ENCODE measurements at regions not wholly inside any gene's neighbourhood (a gene's known extent, or its start where the extent isn't known, plus 50 kb on each side); places are given as distances from the start of the nearest gene placed in this dataset.
"Not testable (repeated sequence)": the region's sequence is repeated elsewhere in the genome, so short reads cannot be mapped to it uniquely, and the experiment has no call there.

DNA sequence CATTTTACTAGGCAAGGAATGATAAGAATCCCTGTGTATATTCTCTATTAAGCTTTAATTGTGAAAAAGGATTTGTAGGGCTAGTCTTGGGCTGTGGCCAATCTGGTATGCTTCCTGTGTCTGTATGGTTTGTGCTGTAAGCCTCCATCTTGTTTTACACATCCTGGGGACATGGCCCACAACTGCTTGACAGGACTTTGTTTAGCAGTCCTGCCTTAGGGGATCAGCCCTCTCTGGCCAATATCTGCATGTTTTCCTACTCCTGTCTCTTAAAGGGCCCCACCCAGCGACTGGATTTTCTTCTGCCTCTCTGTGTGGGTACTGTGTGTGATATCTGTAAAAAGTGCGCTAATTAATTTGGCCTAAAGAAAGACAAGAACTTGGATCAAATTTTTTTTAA lies 813.2 kb downstream of the PLA2G4A start:
- no peak for DNase-seq

DNA sequence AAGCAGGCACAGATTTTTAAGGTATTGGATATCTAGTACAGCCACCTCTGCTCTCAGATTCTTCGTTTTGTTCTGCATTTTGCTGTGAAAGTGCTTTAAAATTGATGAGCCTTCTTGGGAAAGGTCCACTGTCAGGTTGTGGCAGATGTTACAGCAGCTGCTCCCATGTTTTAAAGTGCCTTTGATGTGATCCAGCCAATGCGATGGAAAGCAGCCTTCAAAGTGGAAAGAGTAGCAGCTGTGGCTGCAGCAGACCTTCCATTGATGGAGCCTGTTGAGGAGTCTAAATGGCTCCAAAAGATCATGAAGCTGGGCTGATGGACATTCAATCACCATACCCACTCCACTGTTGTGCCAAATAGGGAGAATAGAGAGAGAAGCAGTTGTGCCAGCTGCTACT lies 816.9 kb downstream of the PLA2G4A start:
- no peak for DNase-seq

DNA sequence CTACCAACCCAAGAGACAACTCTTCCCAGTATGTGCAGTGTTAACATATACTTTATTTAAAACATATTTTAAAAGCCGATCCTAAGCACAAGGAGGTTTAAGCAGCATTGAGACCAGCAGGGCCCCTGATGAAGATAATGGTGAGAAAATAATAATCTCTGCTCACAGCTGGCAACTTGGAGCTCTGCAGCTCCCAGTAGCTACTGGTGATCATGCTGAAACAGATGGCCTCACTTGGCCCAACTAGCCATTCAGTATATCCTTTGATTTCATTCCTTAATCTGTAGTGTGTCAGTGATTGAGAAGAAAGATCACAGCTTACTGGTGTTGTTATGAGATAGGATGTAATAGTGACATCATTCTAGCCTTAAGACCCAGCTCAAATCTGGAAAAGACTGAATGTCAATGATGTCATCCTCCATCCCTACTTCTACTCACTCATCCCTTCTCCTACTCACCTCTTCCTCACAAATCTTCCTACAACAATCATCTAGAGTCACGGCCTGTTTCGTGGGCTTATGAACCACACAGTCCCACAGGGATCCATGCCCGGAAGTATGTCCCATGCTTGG lies 817.9 kb downstream of the PLA2G4A start:
- DNase-seq, result no peak

DNA sequence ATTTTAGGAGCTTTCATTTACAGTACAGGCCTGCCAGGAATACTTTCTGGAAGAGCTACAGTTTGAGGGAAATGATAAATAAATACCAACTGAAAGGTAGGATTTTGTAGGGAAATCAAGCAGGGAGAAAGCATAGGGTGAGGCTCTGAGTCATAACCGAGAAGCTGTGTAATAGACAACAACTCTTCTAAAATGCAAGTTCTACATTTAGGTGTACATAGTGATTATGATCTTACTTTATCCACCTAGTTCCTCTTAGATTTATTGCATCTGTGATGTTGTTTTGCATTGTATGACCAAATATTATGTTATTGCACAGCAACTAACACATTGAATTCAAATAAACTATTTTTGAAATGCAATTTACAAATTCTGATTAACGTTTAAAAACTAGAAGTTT lies 819.3 kb downstream of the PLA2G4A start:
- DNase-seq, result no peak

DNA sequence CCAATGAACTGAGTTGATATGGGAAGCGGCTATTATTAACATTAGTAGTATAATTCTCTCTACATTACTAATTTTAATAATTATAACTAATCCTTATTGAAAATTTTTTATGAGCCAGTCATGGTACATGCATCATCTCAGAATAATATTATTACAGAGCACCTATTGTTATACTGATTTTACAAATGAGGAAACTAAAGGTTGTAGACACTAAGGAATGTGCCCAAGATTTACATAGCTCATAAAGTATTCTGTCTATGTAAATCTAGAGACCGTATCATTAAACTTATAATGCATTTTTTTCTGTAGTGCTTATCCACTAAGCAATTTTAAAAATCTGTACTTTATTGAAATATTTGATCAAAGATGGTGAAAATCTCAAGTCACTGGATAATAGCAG lies 825.9 kb downstream of the PLA2G4A start:
- no peak for DNase-seq

DNA sequence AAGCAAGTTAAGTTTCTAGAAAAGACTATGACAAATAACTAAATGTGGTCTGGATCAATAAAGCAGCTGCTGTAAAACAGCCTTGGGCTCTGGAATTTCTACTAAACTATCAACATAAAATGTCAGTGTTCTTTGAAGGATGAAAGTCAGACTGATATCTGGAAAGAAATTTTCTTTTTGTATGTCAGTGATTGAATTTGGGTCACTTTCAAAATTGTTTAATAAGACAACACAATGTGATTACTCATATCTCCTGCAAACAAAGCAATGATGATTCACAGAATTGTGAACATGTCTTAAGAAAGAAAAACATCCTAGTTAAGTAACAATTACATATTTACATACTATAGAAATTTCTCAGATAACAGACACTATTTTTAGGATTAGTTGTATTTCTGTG lies 826.4 kb downstream of the PLA2G4A start:
- no peak for DNase-seq

DNA sequence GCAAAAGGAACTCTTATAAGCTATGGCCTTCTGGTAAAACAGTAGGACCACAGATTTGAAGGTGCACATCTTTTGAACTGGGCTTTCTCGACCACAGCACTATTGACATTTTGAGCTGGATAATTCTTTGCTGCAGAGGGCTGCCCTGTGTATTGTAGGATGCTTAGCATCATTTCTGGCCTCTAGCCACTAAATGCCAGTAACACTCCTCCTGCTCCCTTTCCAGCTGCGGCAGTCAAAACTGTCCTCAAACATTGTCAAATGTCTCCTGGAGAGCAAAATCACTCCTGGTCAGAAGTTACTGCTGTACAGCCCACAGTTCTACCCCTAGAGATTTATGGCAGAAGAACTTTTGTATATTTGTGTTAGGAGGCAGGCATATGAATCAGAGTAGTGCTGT lies 836.7 kb downstream of the PLA2G4A start:
- no peak for DNase-seq

DNA sequence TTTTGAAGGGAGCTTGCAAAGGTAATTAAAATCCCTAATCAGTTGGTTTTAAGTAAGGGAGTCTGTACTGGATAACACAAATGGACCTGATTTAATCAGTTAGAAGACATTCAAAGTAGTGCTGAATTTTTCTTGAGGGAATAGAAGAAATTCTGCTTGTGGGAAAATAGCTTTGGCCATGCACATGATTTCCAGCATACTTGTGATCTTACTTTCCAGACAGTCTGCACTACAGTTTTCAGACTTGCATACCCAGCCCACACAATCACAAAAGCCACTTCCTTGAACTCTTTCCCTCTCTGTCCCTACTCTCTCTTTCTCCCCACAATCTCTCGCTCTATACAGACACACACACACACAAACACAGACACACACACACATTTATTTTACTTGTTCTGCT lies 852.1 kb downstream of the PLA2G4A start:
- no peak for DNase-seq

DNA sequence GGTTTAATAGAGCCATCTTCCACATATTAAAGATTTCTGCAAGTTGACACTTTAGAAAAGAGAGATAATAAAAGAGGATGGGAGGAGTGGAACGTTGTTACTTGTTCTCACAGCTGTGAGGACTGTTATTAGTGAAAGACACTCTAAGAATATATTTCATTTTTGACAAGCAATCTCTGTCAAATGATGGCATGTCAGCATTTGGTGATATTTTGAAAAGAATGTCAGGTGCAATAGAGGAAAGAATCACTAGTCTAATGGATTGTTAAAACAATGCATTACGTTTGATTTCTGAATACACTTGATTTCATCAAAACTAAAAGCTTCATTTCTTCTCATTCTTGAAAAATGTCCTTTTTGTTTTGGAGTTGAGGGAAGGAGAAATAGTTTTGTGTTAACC lies 853.4 kb downstream of the PLA2G4A start:
- no peak for DNase-seq

DNA sequence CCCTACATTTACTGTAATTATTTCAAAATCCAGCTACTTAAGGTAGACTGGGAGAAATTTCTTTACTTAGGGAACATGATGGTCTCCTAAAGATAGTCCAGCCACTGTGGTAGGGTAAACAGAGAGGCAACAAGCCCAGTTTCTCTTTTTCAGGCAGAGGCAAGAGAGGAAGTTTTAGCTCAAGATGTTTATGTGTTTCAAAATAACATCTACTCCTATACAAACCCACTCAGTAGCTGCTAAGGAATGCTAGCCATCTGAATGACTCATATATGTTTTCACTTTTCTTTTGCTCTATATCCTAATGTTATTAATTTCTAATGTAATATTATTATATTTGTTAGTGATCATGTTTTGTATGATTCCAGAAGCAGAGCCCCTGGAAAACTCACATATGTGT lies 856.6 kb downstream of the PLA2G4A start:
- DNase-seq, result no peak

DNA sequence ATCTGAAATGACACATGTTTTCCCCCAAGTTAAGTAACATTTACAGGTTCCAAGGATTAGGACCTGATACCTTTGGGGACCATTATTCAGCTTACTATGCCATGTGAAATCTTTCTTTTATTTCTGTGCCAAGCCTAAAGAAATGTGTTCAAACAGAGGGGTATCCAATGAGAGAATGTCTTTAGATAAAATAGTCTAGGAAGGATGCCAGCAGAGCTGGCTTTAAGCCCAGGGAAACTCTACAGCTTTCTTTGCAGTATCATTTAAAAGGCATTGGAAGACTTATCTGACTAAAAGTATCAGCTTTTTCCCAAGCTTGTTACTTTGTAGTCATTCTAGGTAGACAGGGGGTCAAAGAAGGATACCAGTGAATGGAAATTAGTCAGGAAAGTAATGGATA lies 860.4 kb downstream of the PLA2G4A start:
- DNase-seq, result no peak

DNA sequence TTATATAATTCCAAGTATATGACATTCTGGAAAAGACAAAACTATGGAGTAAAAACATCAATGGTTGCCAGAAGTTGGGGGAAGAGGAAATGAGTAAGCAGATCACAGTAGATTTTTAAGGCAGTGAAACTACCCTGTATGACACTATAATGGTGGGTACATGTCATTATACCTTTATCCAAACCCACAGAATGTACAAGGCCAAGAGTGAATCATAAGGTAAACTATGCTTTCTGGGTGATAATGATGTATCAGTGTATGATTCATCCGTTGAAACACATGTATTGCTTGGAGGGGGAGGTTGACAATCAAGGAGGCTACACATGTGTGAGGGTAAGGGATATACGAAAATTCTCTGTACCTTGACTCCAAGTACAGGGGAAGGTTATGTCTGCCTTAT lies 862.7 kb downstream of the PLA2G4A start:
- DNase-seq, result peak; percentile 14

DNA sequence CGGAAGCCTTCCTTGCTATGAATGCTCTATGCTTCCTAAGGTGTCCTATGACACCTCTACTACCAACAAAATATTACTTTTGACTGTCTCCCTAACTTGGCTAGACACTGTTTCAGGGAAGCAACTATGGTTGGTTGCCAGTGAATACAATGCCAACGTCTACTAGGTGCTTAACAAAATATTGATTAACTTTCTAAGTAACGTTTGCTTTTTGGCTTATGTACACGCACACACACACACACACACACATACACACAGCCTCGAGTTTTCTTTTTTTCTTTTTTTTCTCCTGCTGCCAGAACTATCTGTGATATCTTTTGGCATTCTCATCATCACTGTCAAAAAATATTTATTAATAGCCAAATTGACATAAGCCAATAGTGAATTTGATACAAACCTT lies 864.0 kb downstream of the PLA2G4A start:
- DNase-seq, result no peak

DNA sequence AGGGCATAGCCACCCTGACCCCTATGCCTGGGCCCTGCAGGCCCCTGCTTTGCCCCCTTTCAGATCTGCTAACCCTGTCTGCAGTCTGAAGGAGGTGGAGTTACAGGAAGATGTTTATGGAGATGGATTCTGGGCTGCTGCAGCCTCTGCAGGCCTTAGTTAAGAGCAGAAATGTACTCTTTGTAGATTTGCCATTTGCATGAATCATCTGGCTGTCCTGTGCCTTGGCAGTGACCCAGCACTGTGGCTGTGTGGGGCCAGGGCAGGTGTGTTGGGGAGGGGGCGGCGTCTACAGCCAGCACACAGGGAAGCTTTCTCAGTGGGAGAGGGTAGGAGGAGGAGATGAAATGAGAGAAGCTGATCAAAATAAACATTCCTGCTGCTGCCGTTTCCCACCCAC lies 867.3 kb downstream of the PLA2G4A start:
- no peak for DNase-seq

DNA sequence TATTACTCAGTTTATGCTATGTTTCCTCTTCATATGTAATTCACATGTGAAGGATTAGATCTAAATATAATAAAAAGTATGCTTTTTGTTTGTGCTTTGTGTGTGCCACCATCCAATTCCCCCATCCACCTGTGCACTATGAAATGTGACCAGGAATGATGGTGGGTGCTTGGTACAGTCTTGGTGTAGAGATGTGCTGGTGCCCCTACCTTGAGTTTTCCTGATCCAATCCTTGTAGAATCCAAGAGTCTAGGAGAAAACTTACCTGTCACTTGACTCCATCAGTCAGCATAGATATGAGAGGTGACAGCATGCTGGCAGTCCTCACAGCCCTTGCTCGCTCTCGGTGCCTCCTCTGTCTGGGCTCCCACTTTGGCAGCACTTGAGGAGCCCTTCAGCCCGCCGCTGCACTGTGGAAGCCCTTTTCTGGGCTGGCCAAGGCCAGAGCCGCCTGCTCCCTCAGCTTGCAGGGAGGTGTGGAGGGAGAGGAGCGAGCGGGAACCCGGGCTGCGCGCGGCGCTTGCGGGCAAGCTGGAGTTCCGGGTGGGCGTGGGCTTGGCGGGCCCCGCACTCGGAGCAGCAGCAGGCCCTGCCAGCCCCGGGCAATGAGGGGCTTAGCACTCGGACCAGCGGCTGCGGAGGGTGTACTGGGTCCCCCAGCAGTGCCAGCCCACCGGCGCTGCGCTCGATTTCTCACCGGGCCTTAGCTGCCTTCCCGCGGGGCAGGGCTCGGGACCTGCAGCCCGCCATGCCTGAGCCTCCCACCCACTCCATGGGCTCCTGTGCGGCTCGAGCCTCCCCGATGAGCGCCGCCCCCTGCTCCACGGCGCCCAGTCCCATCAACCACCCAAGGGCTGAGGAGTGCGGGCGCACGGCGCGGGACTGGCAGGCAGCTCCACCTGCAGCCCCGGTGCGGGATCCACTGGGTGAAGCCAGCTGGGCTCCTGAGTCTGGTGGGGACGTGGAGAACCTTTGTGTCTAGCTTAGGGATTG lies 874.7 kb downstream of the PLA2G4A start:
- not testable (repeated sequence) for DNase-seq

DNA sequence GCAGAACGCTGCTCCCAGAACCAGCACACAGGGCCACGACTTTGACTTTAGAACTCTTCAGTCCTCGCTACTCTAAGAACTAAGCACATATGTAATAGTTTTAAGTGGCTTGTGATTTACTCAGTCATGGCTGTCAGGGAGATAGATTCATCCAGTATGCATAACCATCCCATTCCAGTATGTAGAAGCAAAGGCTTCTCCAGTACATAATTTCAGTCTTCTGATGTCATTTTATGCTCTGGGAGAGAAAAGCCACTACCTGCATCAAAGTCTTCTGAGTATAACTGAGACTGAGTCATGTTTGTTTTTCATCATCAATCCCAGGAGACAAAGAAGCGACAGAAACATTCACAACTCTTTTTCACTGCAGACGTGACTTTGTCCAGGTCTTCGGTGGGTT lies 885.7 kb downstream of the PLA2G4A start:
- DNase-seq, result no peak

DNA sequence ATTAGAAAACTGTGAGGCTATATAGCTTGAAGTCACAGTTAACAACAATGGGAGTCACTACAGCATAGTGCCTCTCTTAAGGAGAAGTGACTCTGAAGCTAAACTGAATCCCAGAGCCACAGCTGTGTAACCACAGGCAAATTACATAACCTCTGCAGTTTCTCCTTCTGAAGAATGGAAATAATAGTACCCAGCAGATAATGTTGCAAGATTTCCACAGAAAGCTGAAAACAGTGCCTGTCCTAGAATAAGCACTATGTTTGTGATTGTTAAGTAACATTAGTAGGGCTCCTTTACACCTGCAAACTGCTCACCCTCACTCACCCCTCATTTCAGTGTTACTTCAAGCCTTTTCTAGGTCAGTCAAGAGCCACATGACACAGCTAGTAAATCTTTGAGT lies 886.7 kb downstream of the PLA2G4A start:
- peak; percentile 95 for DNase-seq

DNA sequence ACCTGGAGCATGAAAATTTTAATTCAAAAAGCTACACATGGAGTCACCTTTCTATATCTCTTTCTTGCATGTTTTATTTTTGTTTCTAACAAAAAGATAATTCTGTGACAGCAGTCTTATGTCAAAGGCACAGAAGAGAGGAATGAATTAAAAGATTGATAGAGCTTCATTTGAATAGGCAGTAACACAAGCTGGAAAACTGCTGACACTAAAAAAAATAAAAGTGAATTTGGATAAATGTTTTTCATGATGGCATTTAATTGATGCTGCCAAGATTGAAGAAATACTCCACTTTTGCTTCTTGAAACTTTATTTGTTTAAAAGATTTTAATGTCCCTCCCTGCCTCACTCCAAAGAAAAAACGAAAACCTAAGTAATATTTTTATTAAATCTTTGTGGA lies 887.4 kb downstream of the PLA2G4A start:
- no peak for DNase-seq

DNA sequence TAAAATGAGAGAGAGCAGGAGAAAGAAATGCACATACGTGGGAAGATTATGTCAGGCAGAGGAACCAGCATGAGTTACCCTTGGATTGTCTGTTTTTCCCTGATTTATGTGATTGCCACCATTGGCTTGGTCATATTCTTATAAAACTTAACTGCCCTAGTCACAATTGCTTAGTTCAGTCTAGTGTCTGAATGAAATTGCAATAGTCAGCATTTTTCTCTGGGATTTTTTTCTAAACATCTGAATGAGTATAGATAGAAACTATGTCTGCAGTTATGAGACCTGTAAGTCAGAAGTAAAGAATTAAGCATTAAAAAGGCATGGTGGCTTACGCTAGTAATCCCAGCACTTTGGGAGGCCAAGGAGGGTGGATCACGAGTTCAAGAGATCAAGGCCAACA lies 889.8 kb downstream of the PLA2G4A start:
- DNase-seq, result no peak

DNA sequence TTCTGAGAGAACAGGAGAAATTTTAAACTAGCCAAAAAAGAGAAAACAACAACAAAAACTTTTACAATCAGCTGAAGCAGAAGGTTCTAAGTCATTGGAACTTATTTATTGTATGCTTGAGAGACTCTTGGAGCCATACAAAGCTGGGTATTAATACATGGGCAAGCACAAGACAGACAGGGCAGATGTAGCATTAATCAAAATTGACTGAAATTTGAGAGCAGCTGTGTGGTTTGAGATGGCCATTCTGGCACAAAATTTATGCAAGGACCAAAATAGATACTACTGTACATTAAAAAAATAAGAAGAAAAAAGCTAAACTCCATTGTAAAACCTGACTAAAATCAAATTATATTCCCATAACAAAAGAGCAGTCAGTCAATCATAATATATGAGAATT lies 892.5 kb downstream of the PLA2G4A start:
- DNase-seq, result no peak

DNA sequence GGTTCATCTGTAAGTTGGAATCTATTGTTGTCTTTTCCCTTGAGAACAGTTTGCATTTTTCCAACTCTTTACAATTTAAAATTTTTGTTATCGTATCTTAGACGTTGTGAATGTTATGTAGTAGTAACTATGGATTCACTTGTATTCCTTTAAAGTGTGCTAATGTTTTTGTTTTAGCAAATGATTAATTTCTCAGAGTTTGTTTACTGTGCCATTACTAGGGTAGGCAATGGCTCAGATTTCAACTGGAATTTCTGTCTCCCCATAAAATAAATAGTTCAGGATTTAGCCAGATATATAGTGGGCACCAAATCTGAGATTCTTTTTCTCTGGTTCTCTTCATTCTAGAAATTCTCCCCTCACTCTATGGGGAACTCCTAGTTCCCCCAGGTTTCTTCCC lies 896.5 kb downstream of the PLA2G4A start:
- no peak for DNase-seq

DNA sequence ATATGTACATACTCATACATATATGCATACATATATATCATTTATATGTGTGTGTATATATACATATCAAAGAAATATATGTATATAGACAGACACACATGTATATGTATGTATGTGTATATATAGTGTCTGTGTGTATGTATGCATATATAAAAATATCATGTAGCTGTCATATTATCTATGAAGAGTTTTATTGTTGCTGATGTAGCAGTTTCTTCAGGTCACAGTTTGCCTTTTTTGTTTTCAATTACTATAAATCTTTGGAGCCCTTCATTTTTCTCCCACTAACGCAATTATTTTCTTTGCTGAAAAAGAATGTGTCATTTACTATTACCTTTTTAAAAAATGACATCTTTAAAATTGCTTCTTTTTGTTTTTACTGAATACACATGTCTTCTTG lies 904.5 kb downstream of the PLA2G4A start:
- DNase-seq, result no peak

DNA sequence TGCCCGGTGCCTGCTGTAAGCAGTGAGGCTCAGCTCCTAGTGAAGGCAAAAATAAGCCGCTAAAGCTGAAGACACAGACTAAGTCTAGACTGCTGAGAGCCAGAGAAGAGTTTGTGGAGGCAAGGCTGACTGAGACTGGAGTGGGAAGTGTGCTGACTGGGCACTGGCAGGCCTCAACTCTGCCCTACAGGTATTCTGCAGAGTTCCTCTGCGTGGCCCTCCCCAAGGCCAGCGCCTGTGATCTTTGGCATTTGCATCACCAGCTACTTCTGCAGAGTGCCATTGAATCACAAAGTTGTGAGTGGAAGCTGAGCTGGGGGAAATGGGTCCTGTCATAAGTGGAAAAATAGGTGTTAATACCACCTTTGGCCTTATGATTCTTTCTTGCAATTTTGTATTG lies 905.7 kb downstream of the PLA2G4A start:
- no peak for DNase-seq

DNA sequence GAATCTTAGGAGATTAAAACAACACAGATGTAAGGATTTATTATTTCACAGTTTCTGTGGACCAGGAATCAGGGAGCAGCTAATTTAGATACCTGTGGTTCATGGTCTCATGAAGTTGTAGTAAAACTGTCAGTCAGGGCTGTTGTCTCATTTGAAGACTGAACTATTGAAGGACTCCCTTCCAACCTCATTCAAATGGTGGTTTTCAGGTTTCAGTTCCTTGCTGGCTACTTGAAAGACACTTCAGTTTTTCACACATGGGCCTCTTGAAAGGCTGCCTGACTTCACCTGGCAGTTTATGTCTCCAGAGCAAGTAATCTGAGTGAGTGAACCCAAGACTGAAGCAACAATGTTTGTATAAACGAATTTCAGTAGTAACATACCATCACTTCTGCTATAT lies 915.9 kb downstream of the PLA2G4A start:
- DNase-seq, result no peak

DNA sequence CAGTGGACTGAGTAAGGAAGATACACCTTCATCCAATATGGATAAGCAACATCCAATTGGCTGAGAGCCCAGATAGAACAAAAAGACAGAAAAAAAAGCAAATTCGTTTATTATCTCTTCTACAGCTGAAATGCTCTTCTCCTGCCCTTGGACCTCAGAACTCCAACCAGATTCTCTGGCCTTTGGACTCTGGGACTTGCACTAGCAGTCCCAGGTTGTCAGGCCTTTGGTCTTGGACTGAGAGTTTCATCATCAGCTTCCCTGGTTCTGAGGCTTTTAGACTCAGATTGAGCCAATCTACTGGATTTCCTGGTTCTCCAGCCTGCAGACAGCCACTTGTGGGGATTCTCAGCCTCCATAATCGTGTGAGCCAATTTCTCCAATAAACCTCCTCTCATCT lies 926.8 kb downstream of the PLA2G4A start:
- no peak for DNase-seq
